NCI-H82 treated with DMSO at 0.1 percent for 48 hours (cell line): ENCODE measurements at regions not wholly inside any gene's neighbourhood (a gene's known extent, or its start where the extent isn't known, plus 50 kb on each side); places are given as distances from the start of the nearest gene placed in this dataset.
A peak's percentile ranks its signal among the peaks of the same experiment; 100 is the strongest.

Experiments
- DNase-seq: peaks from one replicate; lab custom pipeline; 2025; ENCODE audit not compliant: unreplicated experiment; lab: John Stamatoyannopoulos, UW

GRCh38 chr1:191142748-191143147, 665.1 kb upstream of the BRINP3 start:
- no peak for DNase-seq

DNA sequence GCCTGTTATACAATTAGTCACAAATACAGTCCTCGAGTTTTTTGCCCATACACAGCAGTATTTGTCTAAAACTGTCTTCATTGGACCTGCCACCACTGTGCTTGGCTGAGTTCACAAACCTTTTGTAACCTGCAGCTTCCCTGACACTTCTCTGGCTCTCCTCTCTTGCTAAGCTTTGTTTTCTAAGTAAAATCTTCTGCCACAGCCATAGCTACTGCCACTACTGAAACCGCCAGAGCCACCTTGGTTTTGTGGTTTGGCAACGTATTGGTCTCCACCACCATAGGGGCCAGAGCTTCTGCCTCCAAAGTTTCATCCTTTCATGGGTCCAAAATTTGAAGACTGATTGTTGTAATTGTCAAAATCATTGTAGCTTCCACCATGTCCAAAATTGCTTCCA, 668.2 kb upstream of the BRINP3 start:
- DNase-seq = no peak

- no peak for DNase-seq
Measured at GRCh38 chr1:191151321-191151807, 673.7 kb upstream of the BRINP3 start.

DNA sequence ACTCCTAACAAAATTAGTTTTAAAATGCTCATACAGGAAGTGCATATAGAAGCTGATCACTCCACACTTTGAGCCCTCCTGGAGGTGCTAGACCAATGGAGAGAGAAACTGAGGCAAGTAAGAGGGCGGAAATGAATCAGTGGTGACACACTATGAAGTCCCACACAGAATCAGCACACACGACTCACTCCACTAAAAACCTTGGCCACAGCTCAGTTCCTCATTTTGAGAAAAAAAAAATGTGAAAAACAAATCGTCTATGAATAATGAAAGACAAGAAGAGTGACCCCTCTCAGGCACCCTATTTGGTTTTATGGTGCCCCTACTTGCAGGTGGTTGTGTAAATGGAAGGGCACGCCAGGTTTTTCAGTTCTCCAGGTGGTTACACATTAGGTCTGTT, 675.1 kb upstream of the BRINP3 start:
- no peak for DNase-seq

DNA sequence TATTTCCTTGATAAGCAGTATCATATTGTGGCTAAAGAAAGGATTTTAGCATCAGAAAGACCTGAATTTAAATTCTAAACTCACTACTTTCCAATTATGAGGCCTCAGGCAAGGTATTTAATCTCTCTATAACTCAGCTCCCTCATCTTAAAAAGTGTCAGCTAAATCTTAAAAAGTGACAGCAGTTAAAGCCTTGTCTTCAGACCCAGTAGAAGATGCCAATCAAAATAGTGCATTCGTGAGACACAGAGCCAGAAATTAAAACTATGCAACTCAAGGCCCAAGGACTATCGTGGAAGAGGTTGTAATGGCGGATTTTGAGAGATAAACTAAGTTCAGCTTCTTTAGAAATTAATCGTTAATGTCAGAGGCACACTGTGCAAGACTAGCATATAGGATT, 677.5 kb upstream of the BRINP3 start:
- DNase-seq = no peak

- DNase-seq = no peak
Measured at GRCh38 chr1:191160837-191161236, 683.2 kb upstream of the BRINP3 start.

- DNase-seq = no peak
Measured at GRCh38 chr1:191162762-191163161, 685.1 kb upstream of the BRINP3 start.

DNA sequence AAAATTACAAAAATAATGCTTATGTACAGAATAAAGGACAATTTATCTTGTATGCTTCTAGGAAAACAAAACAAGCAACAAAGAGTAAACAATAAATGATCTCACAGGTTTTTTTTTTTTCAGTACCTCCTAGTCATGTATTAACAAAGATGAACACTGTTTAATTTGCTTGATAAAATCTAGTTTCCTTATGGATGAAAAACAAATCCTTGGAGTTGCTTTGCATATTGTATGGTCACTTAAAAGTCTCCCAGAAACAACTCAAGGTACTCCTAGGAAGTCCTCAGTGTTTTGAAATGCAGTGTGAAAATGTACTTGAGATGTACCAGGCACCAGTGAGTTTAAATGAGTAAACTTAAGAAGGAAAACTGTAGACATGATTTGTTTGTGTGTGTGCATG, 686.0 kb upstream of the BRINP3 start:
- DNase-seq = no peak

GRCh38 chr1:191174298-191174697, 696.6 kb upstream of the BRINP3 start:
- no peak for DNase-seq

DNA sequence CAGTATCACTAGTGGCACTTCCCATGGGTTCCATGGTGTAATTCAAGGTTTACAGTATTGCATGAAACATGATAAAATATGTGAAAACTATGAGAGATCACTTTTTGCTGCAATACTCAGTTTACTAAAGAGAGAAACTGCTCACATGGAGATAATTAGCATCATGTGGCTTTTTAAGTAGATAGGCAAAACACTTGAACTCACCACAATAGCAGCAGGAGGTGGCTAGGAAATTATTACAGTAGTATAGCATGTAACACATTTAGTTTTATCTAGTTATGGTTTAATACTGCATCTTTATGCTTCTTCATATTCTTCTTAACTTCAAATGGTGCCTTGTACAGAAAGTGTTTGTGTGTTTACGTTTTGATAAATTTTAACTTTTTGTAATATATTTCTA, 698.5 kb upstream of the BRINP3 start:
- DNase-seq = no peak

GRCh38 chr1:191206513-191207207, 729.0 kb upstream of the BRINP3 start:
- DNase-seq = no peak

GRCh38 chr1:191222206-191222605, 744.5 kb upstream of the BRINP3 start:
- no peak for DNase-seq

DNA sequence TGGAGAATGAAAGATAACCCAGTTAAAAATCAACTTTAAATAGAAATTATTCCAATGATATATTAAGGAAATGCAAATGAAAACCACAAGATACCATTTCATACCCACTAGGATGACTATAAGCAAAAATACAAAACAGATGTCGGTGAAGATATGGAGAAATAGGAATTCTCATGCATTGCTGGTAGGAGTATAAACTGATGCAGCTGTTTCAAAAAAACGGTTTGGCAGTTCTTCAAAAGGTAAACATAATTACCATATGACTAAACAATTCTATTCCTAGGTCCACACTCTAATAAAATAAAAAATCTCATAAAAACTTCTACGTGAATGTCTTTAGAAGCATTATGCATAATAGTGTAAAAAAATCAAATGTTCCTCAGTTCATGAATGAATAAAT, 763.3 kb upstream of the BRINP3 start:
- no peak for DNase-seq

GRCh38 chr1:191255354-191256054, 777.8 kb upstream of the BRINP3 start:
- DNase-seq = no peak

GRCh38 chr1:191256917-191257316, 779.3 kb upstream of the BRINP3 start:
- DNase-seq = no peak

- DNase-seq = no peak
Measured at GRCh38 chr1:191260056-191260455, 782.4 kb upstream of the BRINP3 start.

DNA sequence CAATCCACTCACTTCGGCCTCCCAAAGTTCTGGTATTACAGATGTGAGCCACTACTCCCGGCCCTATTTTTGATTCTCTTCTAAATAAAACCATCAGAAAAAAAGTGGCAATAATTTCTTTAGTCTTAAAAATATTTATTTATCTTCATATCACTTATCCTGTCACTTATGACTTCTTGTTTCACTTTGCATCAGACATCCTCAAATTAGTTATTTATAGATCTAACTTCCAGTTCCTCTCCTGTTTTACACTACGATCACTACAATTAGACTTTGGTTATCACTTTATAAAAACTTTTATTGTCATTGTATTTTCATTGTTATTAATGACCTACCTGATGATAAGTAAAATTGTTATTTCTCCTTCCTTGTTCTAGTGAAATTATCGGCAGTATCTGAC, 783.4 kb upstream of the BRINP3 start:
- DNase-seq = no peak

- no peak for DNase-seq
Measured at GRCh38 chr1:191279266-191279800, 801.7 kb upstream of the BRINP3 start.

- DNase-seq = no peak
Measured at GRCh38 chr1:191284175-191284574, 806.5 kb upstream of the BRINP3 start.

DNA sequence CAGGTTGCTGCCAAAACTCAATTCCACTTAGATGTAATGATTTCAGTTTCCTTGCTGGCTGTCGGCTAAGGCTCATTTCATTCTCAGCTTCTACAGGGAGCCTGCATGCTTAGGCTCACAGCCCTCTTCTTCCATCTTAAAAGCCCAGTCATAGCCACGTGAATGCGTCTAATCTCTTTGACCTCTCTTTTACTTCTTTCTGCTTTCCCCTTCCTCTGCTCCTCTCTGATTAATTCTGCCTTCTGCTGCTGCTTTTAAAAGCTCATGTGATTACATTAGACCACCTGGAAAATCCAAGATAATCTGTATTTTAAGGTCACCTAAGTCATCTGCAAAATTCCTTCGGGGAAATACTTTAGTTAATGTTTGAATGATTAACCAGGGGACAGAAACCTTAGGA, 812.8 kb upstream of the BRINP3 start:
- peak; percentile 99 for DNase-seq

- no peak for DNase-seq
Measured at GRCh38 chr1:191305370-191305769, 827.7 kb upstream of the BRINP3 start.

DNA sequence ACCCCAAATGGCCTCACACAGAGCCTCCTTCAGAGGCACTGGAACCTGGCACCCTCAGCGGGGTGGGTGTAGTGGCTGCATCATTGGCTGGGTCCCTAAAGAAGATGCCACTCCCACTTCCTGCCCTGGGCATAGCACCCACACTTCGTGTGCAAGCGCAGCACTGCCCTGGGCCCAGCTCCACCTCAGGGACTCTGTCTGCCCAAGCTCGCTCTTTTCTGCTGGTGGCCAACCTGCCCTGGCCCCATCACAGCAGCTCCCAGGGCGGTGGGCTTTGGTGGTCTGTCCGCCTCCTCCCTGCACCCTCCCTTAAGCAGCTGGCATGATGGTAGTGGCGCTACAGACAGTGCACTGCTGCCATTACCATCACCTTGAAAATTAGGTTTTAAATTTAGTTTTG, 829.3 kb upstream of the BRINP3 start:
- DNase-seq = no peak
